CD4-positive, alpha-beta T cell treated with Interleukin-17A for 1 hour (primary cell): ENCODE measurements at regions not wholly inside any gene's neighbourhood (a gene's known extent, or its start where the extent isn't known, plus 50 kb on each side); places are given as distances from the start of the nearest gene placed in this dataset.

Source experiments
- DNase-seq: peaks from one replicate; pipeline ENCODE4 v3.0.0-alpha.2; 2020

DNA sequence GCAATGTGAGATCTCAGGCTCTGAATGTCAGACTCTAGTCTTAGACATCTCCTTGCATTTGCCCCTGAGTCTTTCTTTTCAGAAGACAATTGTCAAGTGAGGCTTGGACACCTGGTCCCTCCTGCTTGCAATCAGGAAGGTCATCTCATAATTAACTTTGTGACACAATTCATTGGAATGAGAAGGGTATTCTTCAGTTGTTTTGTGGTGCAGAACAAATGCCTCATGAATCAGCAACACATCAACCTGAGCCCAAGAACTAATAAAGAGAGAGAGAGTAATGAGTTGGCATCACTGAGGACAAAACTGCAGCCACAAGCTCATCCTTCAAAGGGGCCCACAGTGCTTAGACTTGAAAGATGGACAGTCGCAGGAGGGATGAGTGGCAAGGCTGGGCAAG lies 375.8 kb downstream of the INSC start:
- DNase-seq: no peak

DNA sequence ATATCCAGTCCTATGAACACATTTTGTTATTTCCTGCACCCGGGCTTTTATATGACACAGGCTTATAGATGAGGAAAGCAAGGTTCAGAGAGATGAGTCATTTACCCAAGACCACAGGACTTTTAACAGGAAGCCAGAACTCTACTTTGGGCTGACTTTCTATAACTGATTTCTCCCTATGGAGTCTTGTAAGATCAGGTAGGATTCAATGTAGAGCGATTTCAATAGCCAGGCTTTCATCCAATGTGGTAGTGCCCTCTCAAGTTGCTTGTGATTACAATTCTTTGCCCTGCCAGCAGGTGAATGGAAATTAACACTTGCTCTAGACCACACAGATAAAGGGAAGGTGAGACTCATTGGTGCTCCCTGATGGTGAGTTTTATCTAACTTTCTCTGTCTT lies 378.3 kb downstream of the INSC start:
- DNase-seq: no peak

DNA sequence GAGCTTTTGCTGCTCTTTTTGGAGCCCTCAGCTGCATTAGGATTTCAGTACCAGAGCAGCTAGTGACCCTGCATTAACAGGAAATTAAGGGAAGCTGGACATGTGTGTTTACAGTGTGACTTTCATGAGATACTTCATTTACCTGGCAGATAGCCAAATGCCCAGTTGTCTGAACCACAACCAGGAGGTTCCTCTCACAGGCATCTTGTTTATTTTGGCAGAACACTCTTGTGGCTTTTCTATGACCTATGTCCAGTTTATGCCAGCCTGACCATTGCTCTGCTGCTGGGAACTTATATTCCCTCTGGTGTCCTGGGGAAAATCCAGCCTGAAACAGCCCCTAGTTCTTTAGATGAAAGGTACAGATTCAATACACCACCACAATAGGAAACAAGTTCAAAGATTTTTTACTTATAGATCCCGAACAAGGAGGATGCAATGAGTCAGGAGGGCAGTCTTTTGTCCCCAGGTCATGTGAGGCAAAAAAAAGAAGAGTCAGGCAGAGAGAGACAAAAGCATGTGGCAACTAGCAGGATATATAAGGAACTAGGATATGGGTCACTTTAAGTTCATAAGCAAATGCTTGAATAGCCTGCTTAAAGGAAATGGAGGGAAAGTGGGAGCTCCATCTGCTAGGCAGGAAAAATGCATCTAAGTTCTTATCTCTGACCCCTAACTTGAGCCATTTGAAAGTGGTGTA lies 379.3 kb downstream of the INSC start:
- DNase-seq: no peak

DNA sequence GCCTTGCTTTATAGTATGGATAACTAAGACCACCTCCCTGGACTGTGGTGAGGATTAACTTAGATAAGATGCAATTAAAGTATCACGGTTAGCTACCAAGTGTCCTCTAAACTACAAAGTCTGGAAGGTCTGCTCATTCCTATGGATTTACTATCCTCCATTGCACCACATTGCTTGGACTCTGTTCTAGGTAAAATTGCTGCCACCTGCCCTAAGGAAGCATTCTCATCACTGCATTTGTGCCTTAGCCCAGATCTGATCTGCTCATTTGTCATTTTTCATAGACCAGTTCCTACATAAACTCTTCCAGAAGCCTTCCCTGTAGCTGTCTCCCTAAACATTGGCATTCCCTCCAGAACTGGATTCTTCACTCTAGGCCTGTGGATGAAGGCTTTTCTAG lies 380.0 kb downstream of the INSC start:
- no peak for DNase-seq

DNA sequence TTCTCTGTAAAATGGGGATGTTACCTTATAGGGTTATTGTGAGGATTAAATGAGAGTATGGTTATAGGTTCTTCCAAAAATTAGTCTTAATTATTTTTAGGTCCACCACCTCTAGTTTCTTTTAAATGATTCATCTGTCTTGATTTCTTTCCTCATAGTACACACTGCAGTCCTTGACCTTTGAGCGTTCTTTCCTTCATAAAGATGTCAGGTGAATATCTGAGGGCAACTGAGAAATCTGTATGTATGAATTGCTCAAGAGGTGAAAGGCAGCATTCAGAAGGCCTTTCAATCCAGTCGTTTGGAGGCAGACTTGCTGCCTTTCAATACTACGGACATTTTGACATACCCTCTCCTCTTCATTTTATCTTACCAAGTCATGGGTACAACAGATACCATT lies 380.7 kb downstream of the INSC start:
- no peak for DNase-seq

DNA sequence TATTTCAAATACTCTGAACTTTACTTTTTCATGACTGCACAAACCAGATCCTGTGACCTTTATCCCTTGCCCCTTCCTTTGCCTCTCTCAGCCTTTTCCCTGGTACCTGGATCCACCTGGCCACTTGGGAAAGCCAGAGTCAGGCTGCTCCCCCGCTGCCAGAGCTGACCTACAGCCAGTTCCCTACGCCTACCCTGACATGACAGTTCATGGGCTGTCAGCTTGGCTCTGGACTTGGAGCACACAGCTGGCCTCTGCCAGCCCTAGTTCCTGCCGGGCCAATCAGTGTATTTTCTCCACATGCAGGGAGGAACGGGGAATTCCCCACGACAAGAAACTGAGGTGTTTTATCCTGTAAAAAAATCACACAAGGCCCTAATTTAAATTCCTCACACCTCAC lies 382.6 kb downstream of the INSC start:
- DNase-seq: no peak

DNA sequence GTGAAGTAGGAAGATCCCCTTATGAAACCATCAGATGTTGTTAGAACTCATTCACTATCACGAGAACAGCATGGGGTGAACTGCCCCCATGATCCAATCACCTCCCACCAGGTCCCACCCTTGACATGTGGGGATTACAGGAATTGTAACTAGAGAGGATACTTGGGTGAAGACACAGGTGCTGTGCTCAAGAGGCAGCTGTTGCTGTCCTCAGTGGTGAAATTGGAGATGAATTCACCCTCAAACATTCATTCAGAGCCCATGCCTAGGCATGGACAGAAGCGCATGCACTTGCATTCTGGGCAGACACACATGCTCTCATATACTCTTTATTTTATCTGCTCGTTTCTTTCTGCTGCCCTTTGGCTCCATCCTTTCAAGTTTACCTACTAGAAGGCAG lies 385.0 kb downstream of the INSC start:
- DNase-seq: no peak

DNA sequence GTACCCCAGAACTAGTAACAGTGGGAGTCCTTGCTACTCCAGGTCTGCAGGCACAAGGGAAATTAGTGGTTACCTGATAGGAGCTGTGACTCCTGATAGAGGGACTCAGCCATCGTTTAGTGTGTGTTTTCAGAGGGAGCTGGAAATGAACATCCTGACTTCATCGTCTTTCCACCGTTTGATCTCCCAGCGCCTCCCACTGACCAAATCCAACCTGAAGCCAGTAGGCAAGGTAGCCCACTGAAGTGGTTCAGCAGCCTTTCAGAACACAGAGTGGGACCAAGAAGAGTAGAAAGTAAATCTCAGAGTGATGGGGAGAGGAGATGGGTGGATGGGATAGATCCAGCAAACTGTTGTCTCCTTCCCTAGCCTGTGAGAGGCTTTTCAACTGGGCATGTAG lies 385.9 kb downstream of the INSC start:
- no peak for DNase-seq

DNA sequence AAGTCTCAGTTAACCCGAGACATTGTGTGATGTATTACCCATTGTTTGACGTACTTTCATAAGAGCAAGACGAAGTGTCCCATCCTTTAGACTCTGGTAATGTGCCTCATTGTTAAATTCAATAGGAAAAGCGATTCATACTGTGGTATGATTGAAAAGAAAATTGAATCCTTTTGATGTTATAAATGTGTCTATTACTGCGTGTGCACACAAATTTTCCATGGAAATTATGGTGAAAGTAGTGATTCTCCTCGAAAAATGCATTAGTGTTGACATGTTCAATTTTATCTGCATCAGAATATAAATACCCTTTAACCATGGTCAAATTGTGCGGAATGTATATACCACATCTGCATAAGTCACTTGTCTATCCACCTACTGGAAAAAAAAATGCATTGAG lies 386.8 kb downstream of the INSC start:
- no peak for DNase-seq

DNA sequence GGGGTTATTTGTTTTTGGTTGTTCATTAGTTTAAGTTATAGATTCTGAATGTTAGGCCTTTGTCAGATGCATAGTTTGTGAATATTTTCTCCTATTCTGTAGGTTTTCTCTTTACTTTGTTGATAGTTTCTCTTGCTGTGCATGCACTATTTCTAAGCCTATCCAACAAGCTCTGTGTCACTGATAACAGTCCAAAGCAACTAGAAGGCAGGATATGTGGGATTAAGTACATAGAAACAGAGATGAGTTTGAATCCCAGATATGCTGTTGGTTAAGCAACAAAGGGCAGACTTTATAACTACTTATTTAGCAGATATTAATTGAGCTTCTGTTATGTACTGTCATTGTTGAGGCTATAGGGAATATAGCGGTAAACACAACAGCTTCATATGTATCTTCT lies 390.4 kb downstream of the INSC start:
- DNase-seq: no peak

DNA sequence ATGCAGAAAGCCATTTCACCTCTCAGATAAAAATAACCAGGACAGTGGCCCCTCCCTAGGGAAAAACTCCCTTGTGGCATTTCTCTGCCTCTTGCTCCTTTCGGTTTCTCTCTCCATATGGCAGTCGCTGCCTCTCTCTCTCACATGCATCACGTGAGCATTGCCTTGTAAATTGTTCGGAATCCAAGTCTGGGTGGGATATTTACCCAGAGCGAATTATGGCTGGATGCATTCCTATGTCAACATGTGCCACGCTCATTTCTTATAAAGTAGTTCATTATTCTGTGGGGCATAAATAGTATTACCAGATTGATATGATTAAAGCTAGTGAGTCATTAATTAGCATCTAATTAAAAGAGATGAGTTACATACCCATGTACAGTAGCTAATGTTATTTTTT lies 392.9 kb downstream of the INSC start:
- DNase-seq: no peak

DNA sequence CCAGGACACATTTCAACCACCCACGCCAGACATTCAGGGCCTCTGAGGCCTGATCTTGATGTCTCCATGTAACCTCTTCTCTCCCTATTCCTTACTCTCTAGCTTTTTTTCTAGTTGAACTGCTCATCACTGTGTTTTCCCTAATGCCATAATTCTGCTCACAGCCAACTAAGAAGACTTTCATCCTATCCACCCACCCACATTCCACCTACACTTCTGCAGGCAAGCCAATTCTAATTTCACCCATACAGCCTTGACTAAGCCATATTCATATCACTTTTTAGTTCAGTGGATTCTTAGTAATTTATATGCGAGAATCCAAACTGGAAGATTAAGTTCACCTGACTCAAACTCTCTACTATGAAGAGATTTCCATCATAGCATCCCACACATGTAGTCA lies 394.4 kb downstream of the INSC start:
- no peak for DNase-seq

DNA sequence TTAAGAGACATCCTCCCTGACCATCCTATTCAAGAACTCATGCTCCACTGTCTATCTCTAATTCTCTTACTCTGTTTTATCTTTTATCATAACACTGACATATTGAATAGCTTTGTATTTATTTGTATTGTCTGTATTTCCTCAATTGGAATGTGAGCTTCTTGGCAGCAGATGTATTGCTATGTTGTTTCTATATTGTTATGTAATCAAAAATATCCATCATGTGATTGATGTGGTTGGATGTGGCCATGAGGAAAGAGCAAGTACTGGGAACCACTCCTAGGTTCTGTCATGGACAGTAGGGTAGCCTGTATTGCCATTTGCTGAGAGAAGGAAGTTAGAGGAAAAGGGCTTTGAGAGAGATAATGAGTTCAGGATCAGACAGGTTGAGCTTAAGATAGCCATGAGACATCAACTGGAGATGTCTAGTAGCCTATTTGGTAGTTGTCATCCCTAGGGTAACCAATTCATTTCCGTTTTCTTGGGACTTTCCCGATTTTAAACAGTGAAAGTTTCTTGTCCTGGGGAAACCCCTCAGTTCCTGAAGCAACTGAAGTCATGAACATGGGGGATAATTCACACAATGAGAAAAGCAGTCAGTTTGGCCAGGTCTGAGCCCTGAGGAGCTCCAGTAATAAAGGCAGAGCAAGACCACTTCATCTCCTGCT lies 404.5 kb downstream of the INSC start:
- no peak for DNase-seq

DNA sequence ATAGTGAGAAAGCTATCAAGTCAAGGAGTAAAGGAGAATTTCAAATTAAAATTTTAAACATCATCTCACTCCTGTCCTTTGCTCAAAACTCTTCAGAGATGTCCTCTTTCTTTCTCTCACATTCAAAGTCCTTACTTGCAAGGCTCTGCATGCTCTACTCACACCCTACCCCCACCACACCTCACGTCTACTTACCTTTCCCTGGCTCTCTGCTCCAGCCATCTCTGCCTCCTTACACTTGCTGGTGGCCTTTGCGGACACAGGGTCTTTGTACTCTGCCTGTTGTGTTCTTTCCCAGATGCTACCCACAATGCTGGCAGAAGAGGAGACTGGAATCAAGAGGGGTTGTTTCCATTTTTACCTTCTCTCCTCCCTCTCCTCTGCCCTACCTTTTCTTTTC lies 405.2 kb downstream of the INSC start:
- no peak for DNase-seq

DNA sequence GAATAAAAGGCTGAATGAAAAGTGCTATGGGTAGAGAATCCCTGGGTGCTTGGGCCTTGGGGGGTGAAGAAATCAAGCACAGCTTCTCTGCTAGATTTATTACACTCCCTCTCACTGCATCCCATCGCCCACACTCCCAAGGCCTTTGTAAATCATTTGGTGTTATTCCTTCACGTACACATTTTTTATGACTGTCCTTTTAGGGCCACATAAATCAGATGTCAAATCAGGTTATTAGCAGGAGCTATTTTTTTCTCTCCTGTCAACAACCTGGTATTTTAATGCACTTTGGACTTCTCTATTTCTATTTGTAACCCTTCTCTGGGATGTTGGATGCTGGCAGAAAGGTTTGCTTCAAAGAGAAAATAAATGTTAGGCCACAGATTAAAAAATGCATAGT lies 408.8 kb downstream of the INSC start:
- no peak for DNase-seq

DNA sequence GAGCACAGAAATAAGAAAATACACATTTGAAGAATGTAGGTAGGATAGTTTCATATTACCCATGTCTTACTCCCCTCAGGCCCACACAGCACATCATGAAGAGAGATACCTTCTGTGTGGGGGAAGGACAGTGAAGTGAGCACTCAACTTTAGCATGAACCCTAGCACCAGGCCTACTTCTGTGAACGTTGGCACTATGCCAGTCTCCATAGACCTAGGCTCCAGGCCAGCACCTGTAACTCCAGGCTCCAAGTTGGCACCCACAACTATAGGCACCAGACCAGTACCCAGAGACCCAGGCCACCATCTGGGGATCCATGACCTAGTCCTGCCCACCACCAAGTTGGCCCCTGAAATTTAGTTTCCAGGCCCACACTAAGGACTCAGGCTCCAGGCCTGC lies 410.9 kb downstream of the INSC start:
- DNase-seq: no peak

DNA sequence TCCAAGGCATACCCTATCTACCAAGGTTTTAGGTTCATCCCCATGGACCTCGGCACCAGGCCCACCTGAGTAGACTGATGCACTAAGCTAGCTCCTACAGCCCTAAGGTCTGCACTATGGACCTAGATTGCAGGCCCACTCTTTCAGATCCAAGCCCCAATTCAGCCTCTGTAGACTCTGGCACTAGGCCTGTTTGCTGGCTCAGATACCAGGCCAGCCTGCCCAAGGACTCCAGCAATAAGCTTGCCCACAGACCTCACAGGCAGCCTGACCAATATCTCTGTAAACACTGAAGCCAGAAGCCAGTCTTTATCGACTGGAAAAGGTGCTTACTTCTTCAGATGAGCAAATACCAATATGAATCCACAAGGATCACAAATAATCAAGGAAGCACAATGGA lies 411.3 kb downstream of the INSC start:
- no peak for DNase-seq

DNA sequence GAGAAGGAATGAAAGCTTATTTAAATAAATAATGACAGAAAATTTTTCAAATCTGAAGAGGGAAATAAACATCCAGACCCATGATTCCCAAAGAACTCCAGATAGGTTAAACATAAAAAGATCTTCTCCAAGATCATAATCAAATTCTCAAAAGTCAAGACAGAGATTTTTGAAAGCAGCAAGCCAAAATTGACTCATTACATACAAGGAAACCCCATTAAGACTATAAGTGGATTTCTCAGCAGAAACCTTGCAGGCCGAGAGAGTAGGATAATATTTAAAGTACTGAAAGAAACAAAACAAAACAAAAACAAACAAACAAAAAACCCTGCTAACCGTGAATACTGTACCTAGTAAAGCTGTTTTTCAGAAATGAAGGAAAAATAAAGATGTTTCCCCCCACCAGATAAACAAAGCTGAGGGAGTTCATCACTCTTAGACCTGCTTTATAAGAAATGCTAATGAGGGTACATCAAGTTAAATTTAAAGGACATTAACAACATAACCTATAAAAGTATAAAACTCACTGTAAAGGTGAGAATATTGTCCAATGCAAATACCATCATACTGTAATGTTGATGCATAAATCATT lies 412.2 kb downstream of the INSC start:
- no peak for DNase-seq

DNA sequence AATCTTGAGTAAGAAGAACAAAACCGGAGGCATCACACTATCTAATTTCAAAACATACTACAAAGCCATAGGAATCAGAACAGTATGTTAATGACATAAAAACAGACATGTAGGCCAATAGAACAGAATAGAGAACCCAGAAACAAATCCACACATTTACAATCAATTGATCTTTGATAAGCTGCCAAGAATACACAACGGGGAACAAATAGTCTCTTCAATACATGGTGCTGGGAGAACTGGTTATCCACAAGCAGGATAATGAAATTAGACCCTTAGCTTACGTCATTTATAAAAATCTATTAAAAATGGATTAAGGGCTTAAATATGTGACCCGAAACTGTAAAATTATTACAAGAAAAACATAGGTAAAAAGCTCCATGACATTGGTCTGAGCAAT lies 417.7 kb downstream of the INSC start:
- no peak for DNase-seq

DNA sequence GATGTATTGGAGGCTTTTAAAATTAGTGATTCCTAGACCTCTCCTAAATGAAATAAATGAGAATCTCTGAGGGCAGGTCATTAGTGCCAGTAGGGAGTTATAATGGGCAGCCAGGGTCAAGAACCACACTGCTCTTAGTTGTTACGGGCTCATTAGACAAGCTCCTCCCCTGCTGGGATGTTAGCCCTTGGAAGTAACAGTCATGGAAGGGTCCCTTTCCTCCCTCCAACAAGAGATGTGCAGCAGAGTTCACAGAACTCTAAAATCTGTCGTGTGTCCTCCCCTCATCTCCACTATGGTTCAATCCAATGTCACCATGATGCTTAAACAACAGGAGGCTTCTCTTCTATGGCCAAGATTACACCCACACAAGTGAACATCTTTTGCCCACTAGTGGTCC lies 419.5 kb downstream of the INSC start:
- DNase-seq: no peak

DNA sequence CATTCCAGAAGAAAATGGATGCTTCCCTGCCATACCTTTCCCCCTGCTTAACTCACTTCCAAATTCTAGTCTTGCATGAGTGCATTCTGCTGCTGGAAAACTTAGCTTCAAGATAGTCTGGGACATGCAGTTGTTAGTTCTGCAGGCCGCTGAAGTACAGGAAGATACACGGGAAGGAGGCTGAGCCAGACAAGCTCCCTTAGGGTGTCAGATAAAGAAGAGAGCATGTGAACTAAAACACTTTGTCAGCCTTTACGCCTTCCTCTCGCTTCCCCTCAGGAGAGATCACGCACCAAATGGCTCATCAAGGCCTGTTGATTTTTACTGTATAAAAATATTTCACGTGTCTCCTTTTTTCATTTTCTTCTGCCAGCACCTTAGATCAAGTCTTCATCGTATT lies 420.7 kb downstream of the INSC start:
- no peak for DNase-seq

DNA sequence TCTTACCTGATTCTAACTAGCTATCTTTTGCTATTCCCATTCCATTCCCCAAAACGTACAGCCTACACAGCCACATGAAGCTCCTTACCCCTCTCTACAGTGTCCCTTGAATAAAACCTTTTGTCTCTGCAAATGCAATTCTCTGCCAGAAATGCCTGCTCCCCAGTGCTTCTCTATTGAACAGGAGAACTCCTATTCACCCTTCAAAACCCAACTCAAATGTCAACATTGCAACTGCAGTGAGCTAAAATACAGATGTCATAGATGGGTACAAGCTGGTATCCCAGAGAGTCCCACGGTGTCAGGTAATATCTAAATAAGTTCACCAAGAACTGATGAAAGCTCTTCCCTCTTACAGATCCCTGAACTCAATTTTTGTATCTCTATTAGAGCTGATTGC lies 421.7 kb downstream of the INSC start:
- DNase-seq: no peak

DNA sequence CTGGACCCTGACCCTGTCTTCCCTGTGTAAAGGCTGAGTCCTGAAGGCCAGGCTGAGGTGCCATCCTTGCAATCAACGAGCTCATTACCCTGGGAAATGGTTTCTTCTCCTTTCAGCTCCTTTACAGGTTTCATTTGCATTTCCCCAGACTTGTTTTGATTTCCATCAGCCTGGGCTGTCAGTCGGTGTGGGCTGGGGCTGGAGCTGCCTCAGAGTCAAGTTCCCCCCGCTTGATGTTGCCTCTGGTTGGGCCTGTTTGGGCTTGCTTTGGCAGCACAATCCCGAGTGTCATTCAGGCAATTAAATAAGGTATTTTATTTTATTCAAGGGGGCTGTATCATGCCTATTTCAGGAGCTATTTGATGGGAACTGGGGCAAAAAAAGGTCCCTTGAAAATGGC lies 424.9 kb downstream of the INSC start:
- DNase-seq: no peak

DNA sequence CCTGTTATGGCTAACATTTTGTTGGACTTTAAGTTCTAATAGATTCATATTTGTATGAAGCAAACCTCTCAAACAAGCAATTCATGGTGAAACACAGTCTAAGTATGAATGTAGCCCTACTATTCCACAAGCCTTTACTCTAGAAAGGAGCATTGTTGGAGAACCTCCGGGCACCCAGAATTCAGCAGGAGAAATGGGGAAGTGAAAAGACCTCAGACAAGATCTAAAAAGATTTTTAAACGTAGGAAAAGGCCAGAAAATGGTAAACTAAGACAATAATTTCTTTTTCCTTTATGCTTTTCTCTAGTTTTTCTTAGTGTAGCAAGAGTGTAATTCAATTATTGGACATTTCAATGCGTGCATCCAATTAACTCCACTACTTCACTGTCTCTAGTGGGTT lies 426.4 kb downstream of the INSC start:
- DNase-seq: no peak

DNA sequence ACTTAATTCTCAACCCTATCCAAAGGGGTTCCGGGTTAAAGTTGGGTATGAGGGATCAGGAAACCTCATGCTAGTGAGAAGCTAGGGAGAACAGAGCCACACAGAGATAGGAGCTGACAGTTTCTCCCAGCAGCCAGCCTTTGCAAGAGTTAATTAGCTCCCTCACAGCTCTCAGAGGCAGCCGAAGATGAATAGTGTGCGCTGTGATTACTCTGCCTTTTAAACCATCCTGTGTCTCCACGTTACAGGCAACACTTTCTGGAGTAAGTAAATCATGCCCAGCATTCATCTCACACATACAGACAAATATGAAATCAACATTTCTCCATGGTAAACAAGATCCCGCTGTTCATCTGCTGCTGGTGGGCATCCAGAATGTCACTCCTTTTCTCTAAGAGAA lies 429.6 kb downstream of the INSC start:
- DNase-seq: no peak
